A549 (cell line): ENCODE measurements at regions not wholly inside any gene's neighbourhood (a gene's known extent, or its start where the extent isn't known, plus 50 kb on each side); places are given as distances from the start of the nearest gene placed in this dataset.

Experiments used
- ATAC-seq, 2 experiments: fragments of 200-7000 bp in 1 of 2; fragments of >200 bp in 1 of 2; cut with Nextera tagmentation in 1 of 2; cut with Tn5 transposase in 1 of 2; 3 replicates each; pipeline versions ENCODE4 v1.8.0 to v1.9.1; 2018 to 2020; ENCODE audit warnings: mild to moderate bottlenecking in 1 of 2, moderate library complexity in 1 of 2
- CTCF ChIA-PET: fragments of 300-600 bp; sonication (Branson Sonifier 250); formaldehyde crosslinking; extraction: SDS; loops from one replicate; lab custom pipeline; 2021; ENCODE audit warnings: antibody characterized with exemption, inconsistent platforms; lab: Yijun Ruan, JAX
- POLR2A ChIA-PET: fragments of 350-600 bp; formaldehyde crosslinking; extraction: SDS; loops from one replicate; lab custom pipeline; 2021; ENCODE audit warnings: antibody characterized with exemption, inconsistent platforms; lab: Yijun Ruan, JAX
- DNase-seq, 2 experiments: peaks; one replicate each; pipeline versions ENCODE4 v3.0.0 to v3.0.0-alpha.2; 2011 to 2016; ENCODE audit warnings: low read depth in 1 of 2, low spot score in 1 of 2
- FAIRE-seq: peaks from 2 replicates; lab custom pipeline; 2011; peaks lifted over from hg19 to GRCh38; lab: Jason Lieb, UNC
- H3K27ac ChIP-seq, 2 experiments: fragments of >200 bp; sonication (Bioruptor Twin); formaldehyde crosslinking; 3 replicates each; pipeline ENCODE4 v1.5.1; 2016 to 2017
- H3K4me1 ChIP-seq: fragments of >200 bp; sonication (Bioruptor Twin); formaldehyde crosslinking; 3 replicates; pipeline ENCODE4 v1.6.1; 2016
- H3K4me2 ChIP-seq: fragments of >200 bp; sonication (Bioruptor Twin); formaldehyde crosslinking; 3 replicates; pipeline ENCODE4 v1.6.1; 2016
- H3K4me3 ChIP-seq: fragments of >200 bp; sonication (Bioruptor Twin); formaldehyde crosslinking; 3 replicates; pipeline ENCODE4 v1.5.1; 2016
- H3K9me3 ChIP-seq: fragments of >200 bp; sonication (Bioruptor Twin); formaldehyde crosslinking; 3 replicates; pipeline ENCODE4 v1.6.1; 2016
- BHLHE40 ChIP-seq: IDR thresholded peaks from 2 replicates; pipeline ENCODE4 v1.6.1; 2012; ENCODE audit warnings: low read depth, low read length, inconsistent platforms
- CBX2 ChIP-seq: fragments of 200-600 bp; sonication (generic); IDR thresholded peaks from 2 replicates; pipeline ENCODE4 v1.6.1; 2016; ENCODE audit warnings: low read depth, mild to moderate bottlenecking, borderline replicate concordance
- CHD4 ChIP-seq: fragments of 200-600 bp; sonication (generic); IDR thresholded peaks from 2 replicates; pipeline ENCODE4 v1.6.1; 2016; ENCODE audit warnings: antibody characterized with exemption, mild to moderate bottlenecking, borderline replicate concordance
- E2F6 ChIP-seq: IDR thresholded peaks from 2 replicates; pipeline ENCODE4 v1.6.1; 2012; ENCODE audit warnings: low read depth, borderline replicate concordance
- EHF ChIP-seq: fragments of 250-450 bp; sonication (Bioruptor Pico); IDR thresholded peaks from 2 replicates; pipeline ENCODE4 v1.5.0; 2020; ENCODE audit warnings: mild to moderate bottlenecking
- ELK1 ChIP-seq: fragments of 150-350 bp; IDR thresholded peaks from 2 replicates; pipeline ENCODE4 v1.6.1; 2014; ENCODE audit warnings: low read depth, mild to moderate bottlenecking, low read length
- EP300 ChIP-seq, 2 experiments: fragments of >200 bp; sonication (Bioruptor Twin); formaldehyde crosslinking; IDR thresholded peaks; 2 replicates in 1 of 2; 3 replicates in 1 of 2; pipeline ENCODE4 v1.6.1; 2016 to 2017
- ESRRA ChIP-seq: fragments of 150-350 bp; IDR thresholded peaks from 2 replicates; pipeline ENCODE4 v1.6.1; 2014; ENCODE audit warnings: mild to moderate bottlenecking, low read length, borderline replicate concordance
- GATA3 ChIP-seq: IDR thresholded peaks from 2 replicates; pipeline ENCODE4 v1.6.1; 2012; ENCODE audit warnings: borderline replicate concordance
- HDAC2 ChIP-seq: fragments of 200-600 bp; sonication (generic); IDR thresholded peaks from 2 replicates; pipeline ENCODE4 v1.6.1; 2016
- HEYL ChIP-seq: fragments of 250-450 bp; sonication (Bioruptor Pico); IDR thresholded peaks from 2 replicates; pipeline ENCODE4 v1.8.0; 2021; ENCODE audit warnings: mild to moderate bottlenecking, moderate library complexity
- HOXA7 ChIP-seq: fragments of 250-450 bp; sonication (Bioruptor Pico); IDR thresholded peaks from 2 replicates; pipeline ENCODE4 v1.5.0; 2020; ENCODE audit warnings: mild to moderate bottlenecking, moderate library complexity
- JUN ChIP-seq, 2 experiments: fragments of >200 bp; sonication (Bioruptor Twin); formaldehyde crosslinking; IDR thresholded peaks; 2 replicates in 1 of 2; 3 replicates in 1 of 2; pipeline ENCODE4 v1.6.1; 2016 to 2017
- JUNB ChIP-seq: fragments of >200 bp; sonication (Bioruptor Twin); formaldehyde crosslinking; IDR thresholded peaks from 2 replicates; pipeline ENCODE4 v1.6.1; 2016
- KDM1A ChIP-seq: fragments of 200-600 bp; sonication (generic); IDR thresholded peaks from 2 replicates; pipeline ENCODE4 v1.6.1; 2016; ENCODE audit warnings: low read depth, mild to moderate bottlenecking
- MAX ChIP-seq: IDR thresholded peaks from 2 replicates; pipeline ENCODE4 v1.6.1; 2012
- MYC ChIP-seq: IDR thresholded peaks from 2 replicates; pipeline ENCODE4 v1.6.1; 2012; ENCODE audit warnings: mild to moderate bottlenecking, inconsistent platforms, low read length, improper control_type of control experiment, borderline replicate concordance
- NFE2L2 ChIP-seq: fragments of 150-350 bp; conservative IDR thresholded peaks from 2 replicates; pipeline ENCODE4 v1.6.1; 2014; ENCODE audit warnings: low read length
- NPAS2 ChIP-seq: fragments of 250-450 bp; sonication (Bioruptor Pico); IDR thresholded peaks from 2 replicates; pipeline ENCODE4 v1.8.0; 2022; ENCODE audit warnings: mild to moderate bottlenecking, moderate library complexity, borderline replicate concordance
- NR3C1 ChIP-seq: fragments of >200 bp; sonication (Bioruptor Twin); formaldehyde crosslinking; IDR thresholded peaks from 3 replicates; pipeline ENCODE4 v1.6.1; 2017
- POLR2A ChIP-seq: IDR thresholded peaks from 2 replicates; pipeline ENCODE4 v1.6.1; 2012; ENCODE audit warnings: mild to moderate bottlenecking, low read length
- POLR2AphosphoS2 ChIP-seq: conservative IDR thresholded peaks from 2 replicates; pipeline ENCODE4 v1.6.1; 2012; ENCODE audit warnings: low read length, improper control_type of control experiment, inconsistent platforms
- RFX5 ChIP-seq: fragments of 450-650 bp; IDR thresholded peaks from 2 replicates; pipeline ENCODE4 v1.7.1; 2014; ENCODE audit warnings: antibody characterized with exemption, mild to moderate bottlenecking, moderate library complexity
- SREBF2 ChIP-seq: fragments of 450-650 bp; IDR thresholded peaks from 2 replicates; pipeline ENCODE4 v1.6.1; 2014; ENCODE audit warnings: mild to moderate bottlenecking, moderate library complexity
- TFCP2L1 ChIP-seq: fragments of 250-450 bp; sonication (Bioruptor Pico); IDR thresholded peaks from 2 replicates; pipeline ENCODE4 v1.5.0; 2021; ENCODE audit warnings: mild to moderate bottlenecking
- ZC3H11A ChIP-seq: fragments of 450-650 bp; IDR thresholded peaks from 2 replicates; pipeline ENCODE4 v1.6.1; 2014; ENCODE audit warnings: antibody characterized with exemption, mild to moderate bottlenecking
- ZNF302 ChIP-seq: fragments of 250-450 bp; sonication (Bioruptor Pico); IDR thresholded peaks from 2 replicates; pipeline ENCODE4 v1.9.0; 2021; ENCODE audit warnings: inconsistent platforms, mild to moderate bottlenecking, moderate library complexity
- WGBS: methylation state at CpG from one replicate; pipeline ENCODE4 v1.1.6; 2017; ENCODE audit errors: missing lambda C conversion rate; 5-methylcytosine and 5-hydroxymethylcytosine counted together

GRCh38 chr2:217386041-217386440, 526.2 kb upstream of the TNP1 start:
- WGBS: 55% methylated on average over 3 of the region's 3 CpGs
- POLR2A ChIA-PET: no interaction called here

GRCh38 chr2:217383620-217384019, 523.8 kb upstream of the TNP1 start:
- Histone ChIP-seq H3K4me3 (no peak overlapping the region), H3K9me3 (no peaks in the 10 kb centered on the region; the same call in 2 of the 3 replicates), H3K4me1 (peaks cover 16% of the 10 kb centered on the region), H3K27ac (no peak overlapping the region), H3K4me2 (no peak overlapping the region)
- ATAC-seq (no peak), DNase-seq (no peak), FAIRE-seq (no peak)
- TF ChIP-seq ESRRA (no peak), ZNF302 (no peak), NFE2L2 (no peak), JUNB (no peak), TFCP2L1 (CRISPR knock-in tag) (no peak), CBX2 (no peak), POLR2A (no peak), NR3C1 (no peak), HEYL (CRISPR knock-in tag) (no peak), SREBF2 (no peak), BHLHE40 (no peak), HOXA7 (CRISPR knock-in tag) (no peak), EP300 (IDR thresholded peaks at IDR 0.05) (no peak)
- POLR2A ChIA-PET: no interaction called here
- WGBS: 61% methylated on average over 4 of the region's 4 CpGs
- CTCF ChIA-PET: no interaction called here

More at GRCh38 chr2:217386041-217386440, 526.2 kb upstream of the TNP1 start:
- Histone ChIP-seq H3K27ac (no peak overlapping the region), H3K4me2 (no peak overlapping the region), H3K4me3 (no peak overlapping the region), H3K4me1 (peaks cover 18% of the 10 kb centered on the region), H3K9me3 (peaks cover 16% of the 10 kb centered on the region)
- FAIRE-seq (no peak), DNase-seq (no peak), ATAC-seq (no peak)
- TF ChIP-seq POLR2AphosphoS2: no peak
- CTCF ChIA-PET: no interaction called here

- 76% methylated on average over 5 of the region's 5 CpGs for WGBS
- Histone ChIP-seq H3K27ac (no peak overlapping the region), H3K9me3 (no peaks in the 10 kb centered on the region; the same call in 2 of the 3 replicates), H3K4me2 (no peak overlapping the region), H3K4me1 (peaks cover 10% of the 10 kb centered on the region), H3K4me3 (no peak overlapping the region)
- FAIRE-seq (no peak), DNase-seq (no peak), ATAC-seq (no peak)
- ChIA-PET POLR2A (no interaction called here), CTCF (no interaction called here)
- TF ChIP-seq MAX (no peak), EHF (CRISPR knock-in tag) (no peak), NPAS2 (CRISPR knock-in tag) (no peak), E2F6 (no peak), HDAC2 (no peak), GATA3 (no peak), ZC3H11A (no peak), JUN (IDR thresholded peaks at IDR 0.05) (no peak), ESRRA (no peak), MYC (no peak), HEYL (CRISPR knock-in tag) (no peak), NR3C1 (no peak), KDM1A (no peak), RFX5 (no peak), HOXA7 (CRISPR knock-in tag) (no peak), CBX2 (no peak), CHD4 (no peak), ELK1 (no peak)
Measured at GRCh38 chr2:217382794-217383193, 522.9 kb upstream of the TNP1 start.
